GM12878 (cell line): ENCODE measurements at regions not wholly inside any gene's neighbourhood (a gene's known extent, or its start where the extent isn't known, plus 50 kb on each side); places are given as distances from the start of the nearest gene placed in this dataset.
A peak's percentile ranks its signal among the peaks of the same experiment; 100 is the strongest.

Experiments
- BHLHE40 ChIP-seq, 2 experiments: fragments of 450-650 bp in 1 of 2; IDR thresholded peaks; 2 replicates each; pipeline ENCODE4 v1.6.1; 2011 to 2017; ENCODE audit warnings: low read depth in 2 of 2, borderline replicate concordance in 1 of 2, improper control_type of control experiment in 1 of 2, low read length in 1 of 2, mild to moderate bottlenecking in 1 of 2
- CBX5 ChIP-seq: sonication (generic); IDR thresholded peaks from 2 replicates; pipeline ENCODE4 v1.6.1; 2016; ENCODE audit warnings: low read depth, moderate library complexity, mild to moderate bottlenecking, inconsistent platforms
- CHD4 ChIP-seq: fragments of 200-600 bp; sonication (generic); IDR thresholded peaks from 2 replicates; pipeline ENCODE4 v1.6.1; 2016; ENCODE audit warnings: mild to moderate bottlenecking
- CUX1 ChIP-seq: IDR thresholded peaks from 2 replicates; pipeline ENCODE4 v1.6.1; 2012; ENCODE audit warnings: improper control_type of control experiment, low read depth, low read length; ENCODE audit not compliant: insufficient replicate concordance
- EED ChIP-seq: sonication (generic); IDR thresholded peaks from 2 replicates; pipeline ENCODE4 v1.6.1; 2016; ENCODE audit warnings: antibody characterized with exemption, low read depth
- FOXM1 ChIP-seq: IDR thresholded peaks from 2 replicates; pipeline ENCODE4 v1.6.1; 2012; ENCODE audit warnings: low read depth, mild to moderate bottlenecking, inconsistent platforms, low read length, moderate library complexity
- GABPA ChIP-seq: IDR thresholded peaks from 2 replicates; pipeline ENCODE4 v1.6.1; 2014; ENCODE audit warnings: antibody characterized with exemption, low read depth, mild to moderate bottlenecking, inconsistent platforms
- HCFC1 ChIP-seq: fragments of 150-350 bp; IDR thresholded peaks from 2 replicates; pipeline ENCODE4 v1.6.1; 2014; ENCODE audit warnings: low read length
- HDAC6 ChIP-seq: fragments of 200-600 bp; sonication (generic); IDR thresholded peaks from one replicate; pipeline ENCODE4 v1.8.0; 2017; ENCODE audit warnings: antibody characterized with exemption; ENCODE audit not compliant: unreplicated experiment
- JUNB ChIP-seq: IDR thresholded peaks from 2 replicates; pipeline ENCODE4 v1.6.1; 2016; ENCODE audit warnings: antibody characterized with exemption, mild to moderate bottlenecking
- SIN3A ChIP-seq: IDR thresholded peaks from 2 replicates; pipeline ENCODE4 v1.6.1; 2012; ENCODE audit warnings: low read depth, low read length, improper control_type of control experiment
- SMARCA5 ChIP-seq: fragments of 450-650 bp; IDR thresholded peaks from 2 replicates; pipeline ENCODE4 v1.6.1; 2017; ENCODE audit warnings: mild to moderate bottlenecking
- SREBF2 ChIP-seq: IDR thresholded peaks from 2 replicates; pipeline ENCODE4 v1.6.1; 2012; ENCODE audit warnings: mild to moderate bottlenecking, low read length
- SRF ChIP-seq, 2 experiments: IDR thresholded peaks; 2 replicates each; pipeline ENCODE4 v1.6.1; 2011; ENCODE audit warnings: low read depth in 2 of 2, low read length in 2 of 2, mild to moderate bottlenecking in 1 of 2, moderate library complexity in 1 of 2
- STAT1 ChIP-seq: fragments of 450-650 bp; conservative IDR thresholded peaks from 2 replicates; pipeline ENCODE4 v1.6.1; 2014; ENCODE audit warnings: antibody characterized with exemption, mild to moderate bottlenecking
- SUPT20H ChIP-seq: IDR thresholded peaks from 2 replicates; pipeline ENCODE4 v1.6.1; 2011; ENCODE audit warnings: low read depth, mild to moderate bottlenecking, low read length, moderate library complexity, borderline replicate concordance; ENCODE audit not compliant: control insufficient read depth
- TBL1XR1 ChIP-seq: IDR thresholded peaks from 2 replicates; pipeline ENCODE4 v1.6.1; 2012; ENCODE audit warnings: low read depth, low read length, improper control_type of control experiment
- WRNIP1 ChIP-seq: IDR thresholded peaks from 2 replicates; pipeline ENCODE4 v1.6.1; 2011; ENCODE audit warnings: low read depth, low read length, improper control_type of control experiment, borderline replicate concordance
- YY1 ChIP-seq: IDR thresholded peaks from 2 replicates; pipeline ENCODE4 v1.6.1; 2011; ENCODE audit warnings: low read depth, mild to moderate bottlenecking, low read length
- ZNF217 ChIP-seq: fragments of 450-650 bp; IDR thresholded peaks from 2 replicates; pipeline ENCODE4 v1.6.1; 2017; ENCODE audit warnings: antibody characterized with exemption, mild to moderate bottlenecking
- ZNF24 ChIP-seq: fragments of 450-650 bp; IDR thresholded peaks from 2 replicates; pipeline ENCODE4 v1.6.1; 2017; ENCODE audit warnings: antibody characterized with exemption, mild to moderate bottlenecking
- ZNF274 ChIP-seq: IDR thresholded peaks from one replicate; pipeline ENCODE4 v1.8.0; 2011; ENCODE audit not compliant: insufficient read length, insufficient read depth
- TF ChIP-seq, protein P1 (sequence below): fragments of 450-650 bp; IDR thresholded peaks from 2 replicates; pipeline ENCODE4 v1.6.1; 2017; ENCODE audit warnings: mild to moderate bottlenecking, moderate library complexity

DNA sequence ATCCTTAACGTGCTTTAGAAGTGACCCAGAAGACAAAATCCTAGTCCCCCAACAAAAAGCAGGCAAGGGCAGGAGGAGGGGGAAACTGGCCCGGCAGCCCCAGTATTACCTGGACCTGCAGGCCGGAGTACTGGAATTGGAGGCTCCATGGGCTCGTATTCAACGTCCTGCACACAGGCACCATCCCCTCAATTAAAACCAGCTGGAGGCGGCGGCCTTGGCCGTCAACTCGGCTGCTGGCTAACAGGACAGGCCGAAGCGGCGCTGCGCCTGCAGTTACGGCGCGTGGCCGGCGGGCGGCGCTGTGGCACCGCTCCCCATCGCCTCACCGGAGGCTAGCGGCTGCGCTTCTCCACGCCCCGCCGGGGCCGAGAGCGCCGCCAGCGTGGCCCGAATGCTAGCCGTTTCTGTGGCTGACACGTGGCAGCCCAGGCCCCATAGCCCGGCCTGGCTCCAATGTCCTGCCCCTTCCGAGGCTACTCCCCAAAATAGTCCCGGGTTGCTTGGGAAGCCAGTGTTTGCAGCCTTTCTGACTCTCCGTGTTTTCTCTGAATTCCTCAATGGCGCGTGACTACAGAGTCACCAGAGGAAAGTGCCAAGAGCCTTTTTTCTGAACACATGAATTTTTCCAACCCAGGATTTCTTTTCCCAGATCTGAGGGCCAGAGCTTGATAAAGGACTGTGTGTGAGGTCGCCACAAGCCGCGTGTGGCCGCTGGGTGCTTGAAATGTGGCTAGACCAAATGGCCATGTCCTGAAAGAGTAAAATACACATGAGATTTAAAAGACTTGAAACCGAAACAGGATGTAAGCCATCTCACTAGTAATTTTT, 82.5 kb downstream of the HHIPL2 start (continued):
- no peak for TF ChIP-seq SUPT20H
- TF ChIP-seq STAT1: 0 out of 2 replicates have a peak, but pooled peaks have one; percentile 55
- no peak for TF ChIP-seq GABPA
- no peak for TF ChIP-seq SREBF2
- no peak for TF ChIP-seq WRNIP1
- TF ChIP-seq YY1: peak; percentile 71; the same call in 1 of the 2 replicates
- peak; percentile 18; the same call in 1 of the 2 replicates for TF ChIP-seq FOXM1
- TF ChIP-seq ZNF217: no peak
- TF ChIP-seq BHLHE40 (IDR thresholded peaks at IDR 0.05; ENCODE audit: borderline replicate concordance in 1 of 2, low read depth in 2 of 2, low read length in 1 of 2): peak in 1 of 2 experiments; percentile 80; a peak in 2 of 4 replicates
- 0 out of 2 replicates have a peak, but pooled peaks have one; percentile 34 for TF ChIP-seq HCFC1
- 0 out of 2 replicates have a peak, but pooled peaks have one; percentile 39 for TF ChIP-seq CBX5
- TF ChIP-seq HDAC6: no peak
- TF ChIP-seq SMARCA5: peak; percentile 95
- no peak for TF ChIP-seq CHD4
- TF ChIP-seq CUX1: no peak
- TF ChIP-seq ZNF24: peak; percentile 30; the same call in 1 of the 2 replicates
- no peak for TF ChIP-seq JUNB
- TF ChIP-seq ZNF274: no peak
- TF ChIP-seq EED: no peak
- TF ChIP-seq, protein P1, sequence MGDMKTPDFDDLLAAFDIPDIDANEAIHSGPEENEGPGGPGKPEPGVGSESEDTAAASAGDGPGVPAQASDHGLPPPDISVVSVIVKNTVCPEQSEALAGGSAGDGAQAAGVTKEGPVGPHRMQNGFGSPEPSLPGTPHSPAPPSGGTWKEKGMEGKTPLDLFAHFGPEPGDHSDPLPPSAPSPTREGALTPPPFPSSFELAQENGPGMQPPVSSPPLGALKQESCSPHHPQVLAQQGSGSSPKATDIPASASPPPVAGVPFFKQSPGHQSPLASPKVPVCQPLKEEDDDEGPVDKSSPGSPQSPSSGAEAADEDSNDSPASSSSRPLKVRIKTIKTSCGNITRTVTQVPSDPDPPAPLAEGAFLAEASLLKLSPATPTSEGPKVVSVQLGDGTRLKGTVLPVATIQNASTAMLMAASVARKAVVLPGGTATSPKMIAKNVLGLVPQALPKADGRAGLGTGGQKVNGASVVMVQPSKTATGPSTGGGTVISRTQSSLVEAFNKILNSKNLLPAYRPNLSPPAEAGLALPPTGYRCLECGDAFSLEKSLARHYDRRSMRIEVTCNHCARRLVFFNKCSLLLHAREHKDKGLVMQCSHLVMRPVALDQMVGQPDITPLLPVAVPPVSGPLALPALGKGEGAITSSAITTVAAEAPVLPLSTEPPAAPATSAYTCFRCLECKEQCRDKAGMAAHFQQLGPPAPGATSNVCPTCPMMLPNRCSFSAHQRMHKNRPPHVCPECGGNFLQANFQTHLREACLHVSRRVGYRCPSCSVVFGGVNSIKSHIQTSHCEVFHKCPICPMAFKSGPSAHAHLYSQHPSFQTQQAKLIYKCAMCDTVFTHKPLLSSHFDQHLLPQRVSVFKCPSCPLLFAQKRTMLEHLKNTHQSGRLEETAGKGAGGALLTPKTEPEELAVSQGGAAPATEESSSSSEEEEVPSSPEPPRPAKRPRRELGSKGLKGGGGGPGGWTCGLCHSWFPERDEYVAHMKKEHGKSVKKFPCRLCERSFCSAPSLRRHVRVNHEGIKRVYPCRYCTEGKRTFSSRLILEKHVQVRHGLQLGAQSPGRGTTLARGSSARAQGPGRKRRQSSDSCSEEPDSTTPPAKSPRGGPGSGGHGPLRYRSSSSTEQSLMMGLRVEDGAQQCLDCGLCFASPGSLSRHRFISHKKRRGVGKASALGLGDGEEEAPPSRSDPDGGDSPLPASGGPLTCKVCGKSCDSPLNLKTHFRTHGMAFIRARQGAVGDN: peak; percentile 93
- no peak for TF ChIP-seq TBL1XR1
- TF ChIP-seq SRF (IDR thresholded peaks at IDR 0.05; ENCODE audit: low read depth in 2 of 2, low read length in 2 of 2): no peak
- no peak for TF ChIP-seq SIN3A
